ENCODE measurements at regions not wholly inside any gene's neighbourhood (a gene's known extent, or its start where the extent isn't known, plus 50 kb on each side); places are given as distances from the start of the nearest gene placed in this dataset.

DNA sequence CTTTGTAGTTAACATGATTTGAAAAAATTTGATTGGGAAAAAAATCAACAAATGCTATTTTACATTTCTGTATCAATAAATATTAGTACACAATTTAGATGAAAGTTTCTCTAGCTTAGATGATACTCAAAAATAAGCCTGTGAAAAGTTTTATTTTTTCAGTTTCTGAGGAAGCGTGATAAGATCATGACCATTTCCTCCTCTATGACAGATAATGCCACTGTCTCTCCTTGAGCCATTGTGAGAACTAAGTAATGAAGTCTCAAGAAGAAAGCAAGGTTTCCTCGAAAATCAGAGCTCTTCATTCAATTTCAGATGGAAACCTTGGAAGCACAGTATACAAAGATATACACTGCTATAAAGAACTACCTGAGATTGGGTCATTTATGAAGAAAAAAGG lies 395.0 kb downstream of the HDGFL1 start:
- TF ChIP-seq POLR2A (IDR thresholded peaks at IDR 0.05) (no peak), POLR2AphosphoS5 (IDR thresholded peaks at IDR 0.05) (no peak)
- TF ChIP-seq, protein P1, sequence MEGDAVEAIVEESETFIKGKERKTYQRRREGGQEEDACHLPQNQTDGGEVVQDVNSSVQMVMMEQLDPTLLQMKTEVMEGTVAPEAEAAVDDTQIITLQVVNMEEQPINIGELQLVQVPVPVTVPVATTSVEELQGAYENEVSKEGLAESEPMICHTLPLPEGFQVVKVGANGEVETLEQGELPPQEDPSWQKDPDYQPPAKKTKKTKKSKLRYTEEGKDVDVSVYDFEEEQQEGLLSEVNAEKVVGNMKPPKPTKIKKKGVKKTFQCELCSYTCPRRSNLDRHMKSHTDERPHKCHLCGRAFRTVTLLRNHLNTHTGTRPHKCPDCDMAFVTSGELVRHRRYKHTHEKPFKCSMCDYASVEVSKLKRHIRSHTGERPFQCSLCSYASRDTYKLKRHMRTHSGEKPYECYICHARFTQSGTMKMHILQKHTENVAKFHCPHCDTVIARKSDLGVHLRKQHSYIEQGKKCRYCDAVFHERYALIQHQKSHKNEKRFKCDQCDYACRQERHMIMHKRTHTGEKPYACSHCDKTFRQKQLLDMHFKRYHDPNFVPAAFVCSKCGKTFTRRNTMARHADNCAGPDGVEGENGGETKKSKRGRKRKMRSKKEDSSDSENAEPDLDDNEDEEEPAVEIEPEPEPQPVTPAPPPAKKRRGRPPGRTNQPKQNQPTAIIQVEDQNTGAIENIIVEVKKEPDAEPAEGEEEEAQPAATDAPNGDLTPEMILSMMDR (IDR thresholded peaks at IDR 0.05): no peak
